Stimulated activated CD4-positive, alpha-beta T cell treated with anti-CD3 and anti-CD28 coated beads, Interleukin-1b, Interleukin-23, amount 100 ng/mL, for 24 hours (primary cell): ENCODE measurements at regions not wholly inside any gene's neighbourhood (a gene's known extent, or its start where the extent isn't known, plus 50 kb on each side); places are given as distances from the start of the nearest gene placed in this dataset.

ENCODE experiments used
- DNase-seq, 4 experiments: peaks; one replicate each; pipeline ENCODE4 v3.0.0-alpha.2; 2020; ENCODE audit warnings: low read depth in 4 of 4, low spot score in 1 of 4

DNA sequence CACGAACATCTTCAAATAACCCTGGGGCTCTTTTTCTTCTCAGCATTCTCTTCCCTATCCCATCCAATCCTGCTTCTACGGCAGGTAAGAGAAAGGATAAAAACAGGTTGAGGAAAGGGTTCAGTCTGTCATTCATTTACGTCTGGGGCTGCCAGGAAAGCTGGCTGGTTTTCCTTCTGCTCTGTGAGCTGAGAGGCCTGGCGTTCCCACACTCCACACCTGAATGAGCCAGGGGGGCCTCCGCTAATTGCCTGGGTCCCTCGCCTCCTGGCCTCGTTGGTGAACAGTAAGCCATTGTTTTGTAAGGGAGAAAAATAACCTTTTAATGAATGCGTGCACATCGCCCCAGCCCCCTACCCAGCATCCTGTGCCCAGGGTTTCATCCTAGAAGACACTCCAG is 70.8 kb upstream of the SIM2 start:
- DNase-seq = no peak

DNA sequence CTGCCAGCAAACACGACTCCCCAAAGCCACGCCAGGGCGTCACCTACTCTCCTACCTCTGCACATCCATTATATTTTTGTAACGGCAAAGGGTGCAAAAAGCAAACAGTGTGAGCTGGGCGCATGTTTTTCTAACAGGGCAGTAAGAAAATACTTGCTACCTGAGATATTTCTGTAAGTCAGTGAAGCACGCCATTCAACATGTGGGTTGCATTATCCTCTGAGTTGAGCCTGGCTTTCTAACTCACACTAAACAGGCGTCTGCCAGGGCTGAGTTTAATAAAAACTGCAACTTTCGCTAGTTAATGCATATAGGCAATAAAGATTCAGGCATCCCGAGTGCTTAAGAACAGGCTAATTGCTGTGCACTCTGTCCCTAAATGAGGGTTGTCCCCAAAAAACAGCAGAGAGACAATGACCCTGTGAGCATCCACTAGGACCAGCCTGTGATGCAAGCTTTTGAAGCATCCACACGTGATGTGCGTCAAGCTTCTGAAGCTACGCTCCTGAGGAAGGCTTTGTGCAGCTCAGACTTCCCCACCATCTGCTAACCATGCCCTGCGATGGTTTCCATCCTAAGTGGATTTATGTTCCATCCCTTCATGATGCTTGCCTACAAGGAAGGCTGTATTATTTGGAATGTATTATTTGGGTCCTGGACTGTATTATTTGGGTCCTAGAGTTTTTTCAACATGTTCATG is 70.0 kb upstream of the SIM2 start:
- no peak for DNase-seq

GRCh38 chr21:36630485-36631206 is 68.3 kb upstream of the SIM2 start:
- DNase-seq = peak; percentile 49 to 59 (median 56)

GRCh38 chr21:36636016-36636415 is 62.9 kb upstream of the SIM2 start:
- DNase-seq = no peak

GRCh38 chr21:36636439-36636838 is 62.5 kb upstream of the SIM2 start:
- no peak for DNase-seq

GRCh38 chr21:36639769-36640168 is 59.1 kb upstream of the SIM2 start:
- DNase-seq = no peak

DNA sequence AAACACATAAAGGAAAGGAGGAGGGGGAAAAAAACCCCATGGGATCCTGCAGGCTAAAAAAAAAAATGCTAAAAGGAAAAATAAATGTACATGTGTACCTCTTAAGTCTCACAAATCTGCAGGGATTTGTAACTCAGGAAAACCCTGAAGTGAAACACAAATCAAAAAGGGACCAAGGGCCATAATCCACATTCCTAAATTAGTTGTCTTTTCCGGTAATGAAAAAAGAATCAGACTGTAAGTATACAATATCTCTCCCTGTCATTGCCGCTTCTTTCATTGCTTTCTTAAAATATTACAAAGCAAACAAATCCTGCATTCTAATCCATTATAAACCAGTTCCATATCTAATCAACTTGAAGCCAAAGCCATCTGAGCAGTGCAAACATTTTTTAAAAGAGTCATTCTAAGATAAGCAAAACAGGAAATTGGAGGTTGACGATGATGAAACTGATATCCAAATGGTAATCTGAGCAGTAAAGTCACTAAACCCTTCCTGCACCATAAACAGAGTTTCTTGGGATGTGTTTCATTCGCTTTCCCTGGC is 58.7 kb upstream of the SIM2 start:
- DNase-seq = no peak

GRCh38 chr21:36640721-36641244 is 58.1 kb upstream of the SIM2 start:
- DNase-seq = no peak

- no peak for DNase-seq
Observed at GRCh38 chr21:36641346-36641745, 57.6 kb upstream of the SIM2 start.

GRCh38 chr21:36641886-36642285 is 57.0 kb upstream of the SIM2 start:
- DNase-seq = no peak

- no peak for DNase-seq
Observed at GRCh38 chr21:36642777-36643176, 56.1 kb upstream of the SIM2 start.

GRCh38 chr21:36643374-36644250 is 55.3 kb upstream of the SIM2 start:
- DNase-seq = no peak

- DNase-seq = no peak
Observed at GRCh38 chr21:36646011-36646410, 52.9 kb upstream of the SIM2 start.

DNA sequence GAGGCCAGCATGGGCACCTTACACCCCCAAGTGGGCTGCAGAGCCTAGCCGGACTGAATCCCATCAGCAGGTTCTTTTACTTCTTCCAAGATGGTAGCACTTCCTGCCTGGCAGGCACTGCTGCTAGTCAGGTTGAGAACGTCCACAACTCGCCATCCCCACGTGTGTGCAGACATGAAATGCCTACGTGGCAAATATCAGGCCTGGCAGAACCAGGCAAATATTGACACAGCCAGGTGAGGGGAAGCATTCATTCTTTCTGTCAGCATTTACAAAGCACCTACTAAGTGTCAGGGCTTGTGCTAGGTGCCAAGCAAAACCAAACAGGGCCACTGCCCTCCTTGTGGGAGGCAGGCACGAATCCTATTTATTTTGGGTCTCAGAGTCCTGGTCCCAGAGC is 52.3 kb upstream of the SIM2 start:
- no peak for DNase-seq

- DNase-seq = no peak
Observed at GRCh38 chr21:36647279-36648093, 51.4 kb upstream of the SIM2 start.
